Central memory CD4-positive, alpha-beta T cell (primary cell): ENCODE measurements at regions not wholly inside any gene's neighbourhood (a gene's known extent, or its start where the extent isn't known, plus 50 kb on each side); places are given as distances from the start of the nearest gene placed in this dataset.
"Not testable (repeated sequence)": the region's sequence is repeated elsewhere in the genome, so short reads cannot be mapped to it uniquely, and the experiment has no call there.

ENCODE experiments used
- DNase-seq: peaks from one replicate; pipeline ENCODE4 v3.0.0; 2022

GRCh38 chr2:111659361-111660333 is 224.3 kb downstream of the ANAPC1 start:
- no peak for DNase-seq

DNA sequence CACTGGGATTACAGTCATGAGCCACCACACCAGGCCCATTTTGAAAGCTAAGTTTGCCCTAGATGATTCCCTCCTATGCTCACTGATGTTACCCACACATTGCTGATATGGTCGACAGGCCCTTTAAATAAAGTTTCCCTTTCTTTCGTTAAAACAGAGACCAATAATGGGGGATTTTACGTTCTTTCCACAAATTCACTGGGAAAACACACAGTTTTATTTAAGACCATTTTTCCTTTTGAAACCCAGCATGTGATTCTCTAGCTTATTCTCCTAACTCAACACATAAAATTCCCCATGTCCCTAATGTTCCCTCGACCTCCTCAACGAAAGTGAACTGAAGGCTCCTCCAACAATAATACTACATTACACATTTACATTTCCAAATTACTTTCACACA is 223.2 kb downstream of the ANAPC1 start:
- DNase-seq, result no peak

GRCh38 chr2:111661286-111661940 is 222.6 kb downstream of the ANAPC1 start:
- no peak for DNase-seq

- no peak for DNase-seq
Measured at GRCh38 chr2:111662039-111662770, 221.8 kb downstream of the ANAPC1 start.

- DNase-seq, result no peak
Measured at GRCh38 chr2:111662771-111663470, 221.1 kb downstream of the ANAPC1 start.

GRCh38 chr2:111663471-111664274 is 220.3 kb downstream of the ANAPC1 start:
- DNase-seq, result no peak

DNA sequence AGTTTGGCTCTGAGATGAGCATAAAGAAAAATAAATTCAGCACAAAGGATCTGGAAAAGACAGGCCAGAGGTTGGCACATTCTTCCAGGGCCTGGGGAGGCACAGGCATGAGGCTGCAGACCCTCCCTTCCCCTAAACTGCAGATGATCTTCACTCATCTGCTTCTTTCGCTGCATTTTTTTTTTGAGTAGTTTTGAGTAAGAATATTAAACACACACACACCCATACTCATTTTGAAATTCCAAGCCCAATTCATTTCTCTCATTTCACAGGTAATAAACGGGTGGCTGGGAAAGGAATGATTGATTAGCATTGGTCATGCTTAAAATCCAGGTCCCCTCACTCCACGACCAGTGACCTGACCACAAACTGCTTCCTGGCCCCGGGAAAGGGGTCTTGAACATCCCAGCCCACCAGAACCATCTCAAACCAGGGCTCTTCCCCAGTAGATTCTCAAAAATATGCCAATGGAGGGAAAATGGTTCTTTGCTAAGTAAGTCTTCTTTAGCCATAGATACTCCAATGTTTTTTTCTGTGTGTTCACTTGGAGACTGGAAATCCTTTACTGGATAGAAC is 219.6 kb downstream of the ANAPC1 start:
- DNase-seq, result no peak

DNA sequence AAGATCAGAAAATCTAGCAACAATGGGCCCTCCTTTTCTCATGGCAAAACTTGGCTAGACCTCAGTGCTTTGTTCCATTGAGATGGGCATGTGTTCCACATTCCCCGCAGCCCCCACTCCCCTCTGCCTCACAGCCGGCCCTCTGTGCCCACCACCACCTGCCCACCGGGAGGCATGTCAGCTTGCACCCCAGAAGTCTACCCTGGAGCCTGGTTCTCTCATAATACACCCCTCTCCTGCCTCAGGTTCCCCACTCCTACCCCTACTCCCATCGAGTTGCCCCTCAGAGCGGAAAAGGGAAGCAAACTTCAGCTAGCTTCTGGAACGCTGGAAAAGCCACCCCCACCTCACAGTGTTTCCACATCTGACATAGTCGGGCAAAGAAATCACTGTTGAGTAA is 219.0 kb downstream of the ANAPC1 start:
- DNase-seq, result no peak

- no peak for DNase-seq
Measured at GRCh38 chr2:111665551-111666116, 218.4 kb downstream of the ANAPC1 start.

- DNase-seq, result no peak
Measured at GRCh38 chr2:111666160-111666559, 217.8 kb downstream of the ANAPC1 start.

GRCh38 chr2:111667001-111667400 is 217.0 kb downstream of the ANAPC1 start:
- no peak for DNase-seq

DNA sequence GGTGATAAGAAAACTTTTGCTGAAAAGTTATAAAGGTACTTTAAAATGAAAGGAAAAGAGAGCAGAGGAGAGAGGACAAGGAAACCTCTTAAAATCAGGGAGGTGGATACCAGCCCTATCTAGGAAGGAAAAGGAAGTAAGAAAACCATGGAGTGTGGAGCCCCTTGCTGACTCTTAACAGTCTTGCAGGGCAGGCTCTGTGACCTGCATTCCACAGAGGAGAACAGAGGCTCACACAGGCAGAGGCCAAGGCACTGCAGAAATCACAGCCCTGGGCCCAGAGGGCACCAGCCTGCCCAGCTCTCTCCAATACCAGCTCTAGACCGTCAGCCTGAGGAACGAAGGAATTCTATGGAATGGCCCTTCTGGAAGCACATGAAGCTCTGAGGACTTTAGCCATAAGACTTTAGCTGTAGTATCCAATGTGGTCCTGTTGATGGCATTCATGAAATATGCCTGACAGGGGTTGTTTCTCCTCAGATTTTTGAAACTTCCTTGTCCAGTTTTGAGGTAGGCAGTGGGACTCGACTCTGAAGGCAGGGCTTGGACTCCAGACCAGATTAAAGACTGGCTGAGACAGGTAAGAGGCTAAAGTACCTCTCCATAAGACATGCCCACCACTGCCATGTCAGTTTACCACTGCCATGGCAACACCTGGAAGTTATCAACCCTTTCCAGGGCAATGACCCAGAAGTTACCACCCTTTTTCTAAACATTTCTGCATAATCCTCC is 216.3 kb downstream of the ANAPC1 start:
- no peak for DNase-seq

- no peak for DNase-seq
Measured at GRCh38 chr2:111668274-111668616, 215.7 kb downstream of the ANAPC1 start.

- DNase-seq, result no peak
Measured at GRCh38 chr2:111668741-111669140, 215.3 kb downstream of the ANAPC1 start.

- DNase-seq, result no peak
Measured at GRCh38 chr2:111669928-111670695, 213.9 kb downstream of the ANAPC1 start.

GRCh38 chr2:111670776-111671175 is 213.2 kb downstream of the ANAPC1 start:
- no peak for DNase-seq

- DNase-seq, result no peak
Measured at GRCh38 chr2:111671426-111672150, 212.4 kb downstream of the ANAPC1 start.

- not testable (repeated sequence) for DNase-seq
Measured at GRCh38 chr2:111672641-111673040, 211.4 kb downstream of the ANAPC1 start.

DNA sequence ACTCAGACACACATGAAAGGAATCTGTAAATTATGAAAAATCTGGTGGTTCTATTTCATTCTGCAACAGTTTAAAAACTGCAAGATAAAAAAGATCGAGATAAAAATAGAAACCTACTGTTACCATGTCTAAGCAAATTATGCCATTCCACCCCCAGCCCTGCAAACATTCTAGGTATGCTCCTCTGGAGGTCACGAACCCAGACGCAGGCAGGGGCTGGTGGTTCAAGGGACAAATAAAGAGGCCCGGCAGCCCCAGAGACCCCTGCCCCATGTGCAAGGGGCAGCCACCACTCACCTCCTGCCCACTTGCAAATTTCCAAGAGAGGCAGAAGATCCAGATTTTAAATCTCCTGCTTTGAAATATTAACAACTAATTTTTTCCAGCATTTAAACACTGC is 210.5 kb downstream of the ANAPC1 start:
- DNase-seq, result no peak
